ENCODE measurements at regions not wholly inside any gene's neighbourhood (a gene's known extent, or its start where the extent isn't known, plus 50 kb on each side); places are given as distances from the start of the nearest gene placed in this dataset.

- H3K4me3 ChIP-seq: 0 out of 2 replicates have a peak overlapping the region, but pooled peaks have one; percentile 2
- intact Hi-C loops (cut with micrococcal nuclease; ENCODE audit: unreplicated experiment) (loop anchor here (10.0 kb wide), 1 partner anchor 253 kb away; no protein-coding TSS in a partner anchor), in situ Hi-C loops (cut with MboI) (no loop called here)
- H4K20me1 ChIP-seq (ENCODE audit: control insufficient read depth, insufficient read depth): no peaks in the 10 kb centered on the region
- CTCF ChIA-PET: interaction anchor here (1.0 to 14.5 kb wide), 16 partner anchors 12 to 366 kb away, joined by 3 to 411 read pairs (median 16); no protein-coding TSS in a partner anchor
- peaks cover 46% of the 10 kb centered on the region for H3K79me2 ChIP-seq (ENCODE audit: control insufficient read depth, insufficient read depth, low read length)
- no peak overlapping the region for H2AFZ ChIP-seq (ENCODE audit: control insufficient read depth, low read depth, low read length)
- BruUV-seq (replicated peaks): no TSS peak
- 63% methylated on average over 5 of the region's 5 CpGs for WGBS (ENCODE audit: insufficient coverage, insufficient replicate concordance, low lambda C conversion rate, missing lambda C conversion rate)
- POLR2A ChIA-PET: interaction anchor here (0.8 to 33.2 kb wide), 17 partner anchors 13 to 95 kb away, joined by 3 to 875 read pairs (median 4); no protein-coding TSS in a partner anchor
- SMC1A ChIA-PET (ENCODE audit: uncharacterized antibody, unreplicated experiment): interaction anchor here (0.6 to 31.5 kb wide), 15 partner anchors 12 to 279 kb away, joined by 3 to 912 read pairs (median 20); no protein-coding TSS in a partner anchor
- no peaks in the 10 kb centered on the region for H3K27me3 ChIP-seq (replicated peaks in 1 of 2; ENCODE audit: control insufficient read depth in 2 of 2, insufficient read depth in 2 of 2, low read length in 1 of 2)
- H3K9ac ChIP-seq (ENCODE audit: control insufficient read depth, insufficient read depth, low read length): peak overlapping the region; percentile 8; the same call in 1 of the 2 replicates
- no peaks in the 10 kb centered on the region for H3K9me3 ChIP-seq (replicated peaks; ENCODE audit: control insufficient read depth, insufficient read depth, low read length)
- peak overlapping the region; percentile 57; the same call in 1 of the 2 replicates for H3K4me2 ChIP-seq (ENCODE audit: control insufficient read depth, insufficient read depth)
- peaks cover 77% of the 10 kb centered on the region for H3K4me1 ChIP-seq (ENCODE audit: control insufficient read depth, insufficient read depth, low read length)
- peak; percentile 0; the same call in 1 of the 3 replicates for ATAC-seq
- H3K27ac ChIP-seq (ENCODE audit: control insufficient read depth, insufficient read depth): peak overlapping the region; percentile 57
- H3K36me3 ChIP-seq (ENCODE audit: control insufficient read depth in 2 of 2, insufficient read depth in 2 of 2, low read length in 1 of 2): no peaks in the 10 kb centered on the region
- DNase-seq (ENCODE audit: low read depth, low spot score): no peak
- RAD21 ChIA-PET (ENCODE audit: unreplicated experiment): interaction anchor here (0.9 to 27.9 kb wide), 18 partner anchors 10 to 617 kb away, joined by 3 to 797 read pairs (median 12); partner anchors contain the start of genes ACIN1 and C14orf119
- FAIRE-seq: no peak
- TF ChIP-seq ZNF592 (IDR thresholded peaks at IDR 0.05): 0 out of 2 replicates have a peak, but pooled peaks have one; percentile 35
- no peak for TF ChIP-seq TARDBP (IDR thresholded peaks at IDR 0.05; ENCODE audit: borderline replicate concordance)
- TF ChIP-seq NR2F1 (conservative IDR thresholded peaks at IDR 0.05): 0 out of 2 replicates have a peak, but pooled peaks have one; percentile 15
- peak in 1 of 2 experiments; percentile 67; a peak in 2 of 4 replicates for TF ChIP-seq BHLHE40 (IDR thresholded peaks at IDR 0.05; ENCODE audit: borderline replicate concordance in 1 of 2, low read depth in 2 of 2, low read length in 1 of 2)
- TF ChIP-seq, protein P1, sequence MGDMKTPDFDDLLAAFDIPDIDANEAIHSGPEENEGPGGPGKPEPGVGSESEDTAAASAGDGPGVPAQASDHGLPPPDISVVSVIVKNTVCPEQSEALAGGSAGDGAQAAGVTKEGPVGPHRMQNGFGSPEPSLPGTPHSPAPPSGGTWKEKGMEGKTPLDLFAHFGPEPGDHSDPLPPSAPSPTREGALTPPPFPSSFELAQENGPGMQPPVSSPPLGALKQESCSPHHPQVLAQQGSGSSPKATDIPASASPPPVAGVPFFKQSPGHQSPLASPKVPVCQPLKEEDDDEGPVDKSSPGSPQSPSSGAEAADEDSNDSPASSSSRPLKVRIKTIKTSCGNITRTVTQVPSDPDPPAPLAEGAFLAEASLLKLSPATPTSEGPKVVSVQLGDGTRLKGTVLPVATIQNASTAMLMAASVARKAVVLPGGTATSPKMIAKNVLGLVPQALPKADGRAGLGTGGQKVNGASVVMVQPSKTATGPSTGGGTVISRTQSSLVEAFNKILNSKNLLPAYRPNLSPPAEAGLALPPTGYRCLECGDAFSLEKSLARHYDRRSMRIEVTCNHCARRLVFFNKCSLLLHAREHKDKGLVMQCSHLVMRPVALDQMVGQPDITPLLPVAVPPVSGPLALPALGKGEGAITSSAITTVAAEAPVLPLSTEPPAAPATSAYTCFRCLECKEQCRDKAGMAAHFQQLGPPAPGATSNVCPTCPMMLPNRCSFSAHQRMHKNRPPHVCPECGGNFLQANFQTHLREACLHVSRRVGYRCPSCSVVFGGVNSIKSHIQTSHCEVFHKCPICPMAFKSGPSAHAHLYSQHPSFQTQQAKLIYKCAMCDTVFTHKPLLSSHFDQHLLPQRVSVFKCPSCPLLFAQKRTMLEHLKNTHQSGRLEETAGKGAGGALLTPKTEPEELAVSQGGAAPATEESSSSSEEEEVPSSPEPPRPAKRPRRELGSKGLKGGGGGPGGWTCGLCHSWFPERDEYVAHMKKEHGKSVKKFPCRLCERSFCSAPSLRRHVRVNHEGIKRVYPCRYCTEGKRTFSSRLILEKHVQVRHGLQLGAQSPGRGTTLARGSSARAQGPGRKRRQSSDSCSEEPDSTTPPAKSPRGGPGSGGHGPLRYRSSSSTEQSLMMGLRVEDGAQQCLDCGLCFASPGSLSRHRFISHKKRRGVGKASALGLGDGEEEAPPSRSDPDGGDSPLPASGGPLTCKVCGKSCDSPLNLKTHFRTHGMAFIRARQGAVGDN (IDR thresholded peaks at IDR 0.05): peak; percentile 69; the same call in 1 of the 2 replicates
- TF ChIP-seq LARP7 (IDR thresholded peaks at IDR 0.05): peak; percentile 76; the same call in 1 of the 2 replicates
- TF ChIP-seq DPF2 (IDR thresholded peaks at IDR 0.05): 0 out of 2 replicates have a peak, but pooled peaks have one; percentile 21
- 0 out of 4 replicates have a peak, but pooled peaks of 1 of the 2 experiments have one; percentile 6 for TF ChIP-seq IKZF2 (IDR thresholded peaks at IDR 0.05)
- TF ChIP-seq HDGF (IDR thresholded peaks at IDR 0.05): 0 out of 2 replicates have a peak, but pooled peaks have one; percentile 21
- peak; percentile 29; the same call in 1 of the 2 replicates for TF ChIP-seq SMAD5 (IDR thresholded peaks at IDR 0.05; ENCODE audit: low read depth)
- 0 out of 2 replicates have a peak, but pooled peaks have one; percentile 17 for TF ChIP-seq EED (IDR thresholded peaks at IDR 0.05; ENCODE audit: low read depth)
- TF ChIP-seq MLLT1 (IDR thresholded peaks at IDR 0.05): peak; percentile 50
Observed at GRCh38 chr14:22477569-22478194, 111.3 kb downstream of the DAD1 start.
